NAMALWA (cell line): ENCODE measurements at regions not wholly inside any gene's neighbourhood (a gene's known extent, or its start where the extent isn't known, plus 50 kb on each side); places are given as distances from the start of the nearest gene placed in this dataset.
"Not testable (repeated sequence)": the region's sequence is repeated elsewhere in the genome, so short reads cannot be mapped to it uniquely, and the experiment has no call there.

Source experiments
- DNase-seq: peaks from one replicate; pipeline ENCODE4 v3.0.0-alpha.2; 2015; ENCODE audit warnings: low spot score

GRCh38 chr19:29873801-29874575 lies 62.2 kb downstream of the CCNE1 start:
- DNase-seq = no peak

GRCh38 chr19:29875931-29876330 lies 64.1 kb downstream of the CCNE1 start:
- no peak for DNase-seq

- no peak for DNase-seq
Measured at GRCh38 chr19:29876414-29876813, 64.6 kb downstream of the CCNE1 start.

GRCh38 chr19:29876908-29877307 lies 65.1 kb downstream of the CCNE1 start:
- DNase-seq = not testable (repeated sequence)

- peak; percentile 42 for DNase-seq
Measured at GRCh38 chr19:29878973-29879654, 62.9 kb upstream of the URI1 start.

GRCh38 chr19:29879655-29879974 lies 62.4 kb upstream of the URI1 start:
- DNase-seq = no peak

- no peak for DNase-seq
Measured at GRCh38 chr19:29880498-29881081, 61.4 kb upstream of the URI1 start.

GRCh38 chr19:29881386-29881785 lies 60.7 kb upstream of the URI1 start:
- no peak for DNase-seq

- no peak for DNase-seq
Measured at GRCh38 chr19:29882719-29883105, 59.3 kb upstream of the URI1 start.

- no peak for DNase-seq
Measured at GRCh38 chr19:29884044-29884443, 58.0 kb upstream of the URI1 start.

GRCh38 chr19:29884466-29884865 lies 57.6 kb upstream of the URI1 start:
- no peak for DNase-seq

GRCh38 chr19:29886106-29886505 lies 55.9 kb upstream of the URI1 start:
- not testable (repeated sequence) for DNase-seq

GRCh38 chr19:29886586-29886985 lies 55.5 kb upstream of the URI1 start:
- DNase-seq = no peak

GRCh38 chr19:29887442-29887855 lies 54.6 kb upstream of the URI1 start:
- no peak for DNase-seq

GRCh38 chr19:29888047-29888446 lies 54.0 kb upstream of the URI1 start:
- not testable (repeated sequence) for DNase-seq

GRCh38 chr19:29889702-29890101 lies 52.3 kb upstream of the URI1 start:
- DNase-seq = no peak

- no peak for DNase-seq
Measured at GRCh38 chr19:29890392-29890791, 51.6 kb upstream of the URI1 start.
